Left ventricle myocardium inferior (tissue), 1 donor: ENCODE measurements at regions not wholly inside any gene's neighbourhood (a gene's known extent, or its start where the extent isn't known, plus 50 kb on each side); places are given as distances from the start of the nearest gene placed in this dataset.

ENCODE experiments used
- DNase-seq: peaks from one replicate; pipeline ENCODE4 v3.0.0-alpha.2; 2020
- H3K27ac ChIP-seq: fragments of 200-600 bp; replicated peaks from 2 replicates; pipeline ENCODE4 v1.8.0; 2021
- H3K27me3 ChIP-seq: fragments of 200-600 bp; 2 replicates; pipeline ENCODE4 v1.8.0; 2021; ENCODE audit warnings: low read depth
- H3K36me3 ChIP-seq: fragments of 200-600 bp; 2 replicates; pipeline ENCODE4 v1.8.0; 2021
- H3K4me1 ChIP-seq: fragments of 200-600 bp; 2 replicates; pipeline ENCODE4 v1.8.0; 2021
- H3K4me3 ChIP-seq: fragments of 200-600 bp; 2 replicates; pipeline ENCODE4 v1.8.0; 2021; ENCODE audit warnings: mild to moderate bottlenecking, moderate library complexity
- H3K9me3 ChIP-seq: fragments of 200-600 bp; replicated peaks from 2 replicates; pipeline ENCODE4 v1.8.0; 2021
- CTCF ChIP-seq: fragments of 200-600 bp; IDR thresholded peaks from 2 replicates; pipeline ENCODE4 v1.8.0; 2021; ENCODE audit warnings: antibody characterized with exemption, mild to moderate bottlenecking, borderline replicate concordance
- intact Hi-C: fragments of 100-400 bp; cut with micrococcal nuclease; formaldehyde crosslinking; loops from one replicate; pipeline ENCODE4 v1.11.0; 2022
- donor health status: DM: no; HTN: yes; CAD: no; lungs with severe emphysema.

GRCh38 chr9:126157826-126158587 lies 168.6 kb upstream of the MVB12B start:
- no peaks in the 10 kb centered on the region for H3K9me3 ChIP-seq
- intact Hi-C loops, result no loop called here
- no peak overlapping the region for H3K4me3 ChIP-seq
- peaks cover 41% of the 10 kb centered on the region for H3K27me3 ChIP-seq
- no peaks in the 10 kb centered on the region for H3K4me1 ChIP-seq
- H3K27ac ChIP-seq, result no peak overlapping the region
- no peaks in the 10 kb centered on the region for H3K36me3 ChIP-seq
- no peak for TF ChIP-seq CTCF
- no peak for DNase-seq

- Histone ChIP-seq H3K9me3 (no peaks in the 10 kb centered on the region), H3K27me3 (peaks cover 44% of the 10 kb centered on the region), H3K4me1 (no peaks in the 10 kb centered on the region), H3K36me3 (no peaks in the 10 kb centered on the region), H3K27ac (no peak overlapping the region), H3K4me3 (no peak overlapping the region)
- no peak for TF ChIP-seq CTCF
- intact Hi-C loops, result no loop called here
- no peak for DNase-seq
These were observed 167.8 kb upstream of the MVB12B start for GRCh38 chr9:126158588-126159429.

GRCh38 chr9:126159430-126160060 lies 167.1 kb upstream of the MVB12B start:
- TF ChIP-seq CTCF, result no peak
- H3K4me1 ChIP-seq, result no peaks in the 10 kb centered on the region
- no peak overlapping the region for H3K27ac ChIP-seq
- no peaks in the 10 kb centered on the region for H3K9me3 ChIP-seq
- H3K36me3 ChIP-seq, result no peaks in the 10 kb centered on the region
- H3K27me3 ChIP-seq, result peaks cover 45% of the 10 kb centered on the region
- intact Hi-C loops, result no loop called here
- DNase-seq, result no peak
- H3K4me3 ChIP-seq, result no peak overlapping the region

GRCh38 chr9:126160067-126160853 lies 166.4 kb upstream of the MVB12B start:
- TF ChIP-seq CTCF, result no peak
- DNase-seq, result no peak
- no peaks in the 10 kb centered on the region for H3K36me3 ChIP-seq
- no peak overlapping the region for H3K27ac ChIP-seq
- peaks cover 52% of the 10 kb centered on the region for H3K27me3 ChIP-seq
- no peak overlapping the region for H3K4me3 ChIP-seq
- no peaks in the 10 kb centered on the region for H3K9me3 ChIP-seq
- intact Hi-C loops, result no loop called here
- no peaks in the 10 kb centered on the region for H3K4me1 ChIP-seq

- Histone ChIP-seq H3K9me3 (no peaks in the 10 kb centered on the region), H3K27me3 (peaks cover 59% of the 10 kb centered on the region), H3K36me3 (no peaks in the 10 kb centered on the region), H3K27ac (no peak overlapping the region), H3K4me1 (no peaks in the 10 kb centered on the region), H3K4me3 (no peak overlapping the region)
- intact Hi-C loops, result no loop called here
- no peak for DNase-seq
- TF ChIP-seq CTCF, result no peak
These were observed 165.7 kb upstream of the MVB12B start for GRCh38 chr9:126160854-126161329.
